ENCODE measurements at regions not wholly inside any gene's neighbourhood (a gene's known extent, or its start where the extent isn't known, plus 50 kb on each side); places are given as distances from the start of the nearest gene placed in this dataset.

DNA sequence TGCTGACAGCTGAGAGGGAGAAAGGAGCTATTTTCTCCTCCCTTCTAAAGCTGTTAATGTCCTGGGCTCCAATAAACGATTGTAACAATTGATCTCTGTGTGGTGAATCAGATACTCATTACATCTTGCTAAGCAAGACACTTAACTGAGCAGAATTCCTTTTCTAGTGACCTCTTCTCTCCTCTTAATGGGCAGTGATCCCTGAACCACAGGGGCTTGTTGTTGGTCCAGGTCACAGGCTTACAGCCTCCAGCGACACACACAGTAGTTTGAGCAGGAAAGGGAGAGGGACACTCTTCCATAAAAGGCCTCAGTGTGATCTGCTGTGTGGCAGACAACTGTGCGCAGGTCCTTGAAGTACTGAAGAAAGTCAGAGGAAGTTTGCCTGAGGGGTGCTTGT, 58.5 kb upstream of the MYO10 start:
- Mint-ChIP-seq H3K36me3 (ENCODE audit: low read depth) (no peaks in the 10 kb centered on the region), H3K27ac (no peak overlapping the region), H3K4me3 (no peak overlapping the region), H3K27me3 (peaks cover 8% of the 10 kb centered on the region), H3K4me1 (ENCODE audit: low read depth) (peaks cover 6% of the 10 kb centered on the region), H3K9me3 (no peaks in the 10 kb centered on the region)
- ChIA-PET POLR2A (no interaction called here), CTCF (no interaction called here)
- intact Hi-C loops (cut with DNase I, micrococcal nuclease): no loop called here
- Histone ChIP-seq H3K27me3 (ENCODE audit: control insufficient read depth in 1 of 2, insufficient read depth in 2 of 2, low read length in 2 of 2) (no peaks in the 10 kb centered on the region), H3K4me1 (ENCODE audit: insufficient read depth, low read length) (no peaks in the 10 kb centered on the region), H3K9me3 (ENCODE audit: control insufficient read depth in 1 of 2, insufficient read depth in 1 of 2, low read length in 2 of 2) (peaks cover 0 to 13% of the 10 kb centered on the region in 2 experiments), H3K4me3 (ENCODE audit: low read length) (no peak overlapping the region), H3K27ac (ENCODE audit: low read depth in 1 of 2, low read length in 2 of 2) (no peak overlapping the region), H3K36me3 (ENCODE audit: insufficient read depth, low read length) (no peaks in the 10 kb centered on the region)
- no peak for ATAC-seq (ENCODE audit: poor library complexity)
- DNase-seq: no peak
- TF ChIP-seq, protein P1, sequence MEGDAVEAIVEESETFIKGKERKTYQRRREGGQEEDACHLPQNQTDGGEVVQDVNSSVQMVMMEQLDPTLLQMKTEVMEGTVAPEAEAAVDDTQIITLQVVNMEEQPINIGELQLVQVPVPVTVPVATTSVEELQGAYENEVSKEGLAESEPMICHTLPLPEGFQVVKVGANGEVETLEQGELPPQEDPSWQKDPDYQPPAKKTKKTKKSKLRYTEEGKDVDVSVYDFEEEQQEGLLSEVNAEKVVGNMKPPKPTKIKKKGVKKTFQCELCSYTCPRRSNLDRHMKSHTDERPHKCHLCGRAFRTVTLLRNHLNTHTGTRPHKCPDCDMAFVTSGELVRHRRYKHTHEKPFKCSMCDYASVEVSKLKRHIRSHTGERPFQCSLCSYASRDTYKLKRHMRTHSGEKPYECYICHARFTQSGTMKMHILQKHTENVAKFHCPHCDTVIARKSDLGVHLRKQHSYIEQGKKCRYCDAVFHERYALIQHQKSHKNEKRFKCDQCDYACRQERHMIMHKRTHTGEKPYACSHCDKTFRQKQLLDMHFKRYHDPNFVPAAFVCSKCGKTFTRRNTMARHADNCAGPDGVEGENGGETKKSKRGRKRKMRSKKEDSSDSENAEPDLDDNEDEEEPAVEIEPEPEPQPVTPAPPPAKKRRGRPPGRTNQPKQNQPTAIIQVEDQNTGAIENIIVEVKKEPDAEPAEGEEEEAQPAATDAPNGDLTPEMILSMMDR (IDR thresholded peaks at IDR 0.05): no peak

DNA sequence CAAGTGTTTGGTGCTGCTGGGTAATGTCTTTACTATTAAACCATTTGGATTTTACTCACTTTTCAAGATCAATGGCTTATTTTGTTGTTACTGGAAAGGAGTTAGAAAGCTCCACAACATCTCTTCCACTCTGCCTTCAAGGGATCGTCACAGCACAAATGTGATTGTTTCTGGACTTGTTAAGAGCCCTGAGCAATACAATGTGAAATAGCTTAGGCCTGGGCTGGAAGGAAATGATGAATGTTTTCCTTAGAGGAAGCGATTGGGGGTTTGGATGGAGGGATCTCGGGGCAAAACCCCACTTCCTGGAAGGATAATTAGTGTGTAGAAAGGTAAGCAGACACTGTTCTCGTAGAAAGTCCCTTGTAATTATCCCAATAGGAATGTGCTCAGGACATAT, 59.3 kb upstream of the MYO10 start:
- POLR2A ChIA-PET: no interaction called here
- Mint-ChIP-seq H3K27me3 (peaks cover 8% of the 10 kb centered on the region), H3K9me3 (no peaks in the 10 kb centered on the region), H3K27ac (no peak overlapping the region), H3K4me1 (ENCODE audit: low read depth) (peaks cover 6% of the 10 kb centered on the region), H3K36me3 (ENCODE audit: low read depth) (no peaks in the 10 kb centered on the region), H3K4me3 (no peak overlapping the region)
- Histone ChIP-seq H3K4me3 (ENCODE audit: low read length) (no peak overlapping the region), H3K27ac (ENCODE audit: low read depth in 1 of 2, low read length in 2 of 2) (no peak overlapping the region), H3K27me3 (ENCODE audit: control insufficient read depth in 1 of 2, insufficient read depth in 2 of 2, low read length in 2 of 2) (no peaks in the 10 kb centered on the region), H3K4me1 (ENCODE audit: insufficient read depth, low read length) (no peaks in the 10 kb centered on the region), H3K36me3 (ENCODE audit: insufficient read depth, low read length) (no peaks in the 10 kb centered on the region), H3K9me3 (ENCODE audit: control insufficient read depth in 1 of 2, insufficient read depth in 1 of 2, low read length in 2 of 2) (peaks cover 0 to 13% of the 10 kb centered on the region in 2 experiments)
- intact Hi-C loops (cut with DNase I, micrococcal nuclease): no loop called here
- ATAC-seq (ENCODE audit: poor library complexity): no peak
- CTCF ChIA-PET: no interaction called here
- TF ChIP-seq, protein P1 (IDR thresholded peaks at IDR 0.05): no peak
- DNase-seq: no peak

DNA sequence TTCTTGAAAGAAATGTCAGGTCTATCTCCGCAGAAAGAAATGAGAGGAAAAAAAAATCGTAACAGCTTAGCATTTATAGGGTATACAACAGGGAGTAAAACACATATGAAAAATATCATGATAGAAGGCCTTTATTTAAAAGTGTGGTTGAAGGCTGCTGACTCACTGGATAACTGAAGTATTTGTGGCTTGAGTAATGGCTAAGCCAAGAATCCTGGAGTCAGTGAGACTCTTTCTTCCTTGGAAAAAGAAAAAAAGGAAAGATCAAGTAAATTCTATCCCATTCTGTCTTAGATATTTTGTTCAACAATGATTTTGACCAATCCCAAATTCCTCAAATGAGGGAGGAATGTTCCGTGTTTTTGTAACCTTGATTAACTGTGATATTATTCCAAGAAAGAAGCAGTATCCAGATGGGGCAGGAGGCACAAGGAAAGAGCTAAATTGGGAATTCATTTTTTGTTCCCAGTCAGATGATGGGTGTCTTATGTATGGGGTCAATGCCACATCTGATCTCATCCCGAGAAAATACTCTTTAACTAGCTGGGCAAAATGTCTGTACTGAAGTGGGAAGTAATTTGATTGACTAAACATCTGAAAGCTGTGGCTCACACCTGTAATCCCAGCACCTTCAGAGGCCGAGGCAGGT, 64.3 kb upstream of the MYO10 start:
- ATAC-seq (ENCODE audit: poor library complexity): no peak
- DNase-seq: no peak
- H3K4me3 ChIP-seq (ENCODE audit: low read length): no peak overlapping the region
- H3K27ac Mint-ChIP-seq: no peak overlapping the region
- no peaks in the 10 kb centered on the region for H3K36me3 Mint-ChIP-seq (ENCODE audit: low read depth)
- H3K27me3 ChIP-seq (ENCODE audit: control insufficient read depth in 1 of 2, insufficient read depth in 2 of 2, low read length in 2 of 2): no peaks in the 10 kb centered on the region
- no peaks in the 10 kb centered on the region for H3K4me1 Mint-ChIP-seq (ENCODE audit: low read depth)
- intact Hi-C loops (cut with DNase I, micrococcal nuclease): no loop called here
- H3K4me1 ChIP-seq (ENCODE audit: insufficient read depth, low read length): no peaks in the 10 kb centered on the region
- TF ChIP-seq, protein P1 (IDR thresholded peaks at IDR 0.05): no peak
- H3K27ac ChIP-seq (ENCODE audit: low read depth in 1 of 2, low read length in 2 of 2): no peak overlapping the region
- ChIA-PET CTCF (no interaction called here), POLR2A (interaction anchor here (0.7 kb wide), 1 partner anchor 268 kb away, joined by 3 read pairs; no protein-coding TSS in a partner anchor)
- peaks cover 0 to 9% of the 10 kb centered on the region in 2 experiments for H3K9me3 ChIP-seq (ENCODE audit: control insufficient read depth in 1 of 2, insufficient read depth in 1 of 2, low read length in 2 of 2)
- no peaks in the 10 kb centered on the region for H3K27me3 Mint-ChIP-seq
- no peaks in the 10 kb centered on the region for H3K36me3 ChIP-seq (ENCODE audit: insufficient read depth, low read length)
- no peak overlapping the region for H3K4me3 Mint-ChIP-seq
- H3K9me3 Mint-ChIP-seq: no peaks in the 10 kb centered on the region
